Stimulated activated CD4-positive, alpha-beta T cell treated with anti-CD3 and anti-CD28 coated beads, Interleukin-4, amount 100 ng/mL, for 1 hour (primary cell): ENCODE measurements at regions not wholly inside any gene's neighbourhood (a gene's known extent, or its start where the extent isn't known, plus 50 kb on each side); places are given as distances from the start of the nearest gene placed in this dataset.

ENCODE experiments used
- DNase-seq: peaks from one replicate; pipeline ENCODE4 v3.0.0-alpha.2; 2020

DNA sequence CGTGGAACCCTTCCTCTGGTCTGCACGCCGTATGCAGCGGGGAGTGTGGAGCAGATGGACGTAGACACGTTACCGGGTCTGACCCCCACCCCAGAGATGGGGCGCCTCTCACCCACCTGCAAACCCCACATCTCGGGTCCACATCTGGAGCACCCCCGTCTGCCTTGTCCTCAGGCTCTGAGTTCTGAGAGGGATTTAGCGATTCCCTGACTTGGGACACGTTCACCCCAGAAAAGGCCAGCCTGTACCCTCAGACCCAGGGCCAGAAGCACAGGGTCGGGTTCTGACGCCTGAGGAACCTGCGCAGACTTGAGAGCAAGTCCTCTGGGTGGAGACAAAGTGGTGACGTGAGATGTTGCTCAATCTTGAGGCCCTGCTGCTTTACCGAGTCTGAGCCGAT is 1138.5 kb downstream of the BRD1 start:
- DNase-seq, result no peak

DNA sequence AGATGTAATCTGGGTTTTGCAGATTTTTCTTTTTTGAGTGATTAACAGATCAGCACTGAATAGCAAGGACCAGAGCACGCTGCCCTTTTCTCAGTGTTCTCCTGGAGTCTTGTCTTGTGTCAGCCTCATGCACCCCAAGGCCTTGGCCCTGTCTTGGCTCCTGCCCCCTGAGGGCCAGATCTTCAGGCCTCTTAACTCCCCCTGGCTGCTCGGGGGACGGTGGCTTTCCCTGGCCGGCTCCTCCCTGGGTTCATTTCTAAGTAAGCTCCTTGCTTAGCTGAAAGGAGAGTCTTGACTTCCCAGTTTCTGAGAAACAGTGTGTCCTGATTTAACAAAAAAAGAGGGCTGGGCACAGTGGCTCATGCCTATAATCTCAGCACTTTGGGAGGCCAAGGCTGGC is 1139.3 kb downstream of the BRD1 start:
- DNase-seq, result no peak

DNA sequence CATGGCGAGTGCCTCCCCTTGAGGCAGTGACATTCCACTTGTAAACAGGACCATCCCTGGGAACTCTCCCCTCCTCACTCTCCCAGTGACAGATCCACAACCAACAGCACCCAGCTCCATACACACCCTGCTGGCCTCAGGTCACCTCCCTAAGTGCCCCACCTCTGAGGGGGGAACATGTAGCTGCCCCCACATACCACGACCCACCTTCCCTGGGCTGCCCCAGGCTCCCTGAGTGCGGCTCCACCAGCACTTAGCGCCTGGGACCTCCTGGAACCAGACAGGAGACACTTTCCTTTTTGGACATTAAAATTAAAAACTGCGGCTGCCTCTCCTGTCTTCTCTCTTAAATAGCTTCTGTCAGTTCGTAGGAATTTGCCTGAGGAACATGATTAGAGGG is 1140.1 kb downstream of the BRD1 start:
- DNase-seq, result no peak

DNA sequence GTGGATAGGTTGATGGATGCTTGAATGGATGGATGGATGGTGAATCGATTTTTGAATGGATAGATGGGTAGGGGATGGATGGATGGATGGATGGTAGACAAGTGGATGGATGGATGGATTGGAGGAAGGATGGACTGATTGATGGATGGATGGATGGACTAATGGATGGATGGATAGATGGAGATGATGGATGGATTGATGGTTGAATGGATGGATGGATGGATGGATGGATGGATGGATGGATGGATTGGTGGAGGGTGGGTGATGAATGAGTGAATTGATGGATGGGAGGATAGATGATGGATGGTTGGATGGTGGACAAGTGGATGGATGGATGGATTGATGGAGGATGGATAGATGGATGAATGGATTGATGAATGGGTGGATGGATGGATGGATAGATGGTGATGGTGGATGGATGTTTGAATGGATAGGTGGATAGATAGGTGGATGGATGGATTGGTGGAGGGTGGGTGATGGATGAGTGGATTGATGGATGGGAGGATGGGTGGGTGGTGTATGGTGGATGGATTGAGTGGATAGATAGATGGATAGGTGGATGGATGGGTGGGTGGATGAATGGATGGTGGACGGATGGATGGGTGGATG is 1140.9 kb downstream of the BRD1 start:
- DNase-seq, result no peak

DNA sequence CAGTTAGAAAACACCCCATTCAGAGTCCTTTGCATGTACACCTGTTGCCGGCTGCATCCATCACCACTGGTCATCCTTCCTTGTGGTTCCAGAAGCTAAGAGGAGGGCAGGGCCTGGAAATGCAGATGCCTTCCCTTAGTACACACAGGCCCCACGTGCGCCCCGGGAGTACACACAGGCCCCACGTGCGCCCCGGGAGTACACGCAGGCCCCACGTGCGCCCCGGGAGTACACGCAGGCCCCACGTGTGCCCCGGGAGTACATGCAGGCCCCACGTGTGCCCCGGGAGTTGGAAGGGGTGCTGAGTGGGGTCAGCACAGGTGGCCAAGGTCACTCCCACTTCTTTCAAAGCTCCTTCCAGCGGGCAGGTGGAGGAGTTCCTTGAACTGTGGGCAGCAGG is 1141.9 kb downstream of the BRD1 start:
- no peak for DNase-seq

DNA sequence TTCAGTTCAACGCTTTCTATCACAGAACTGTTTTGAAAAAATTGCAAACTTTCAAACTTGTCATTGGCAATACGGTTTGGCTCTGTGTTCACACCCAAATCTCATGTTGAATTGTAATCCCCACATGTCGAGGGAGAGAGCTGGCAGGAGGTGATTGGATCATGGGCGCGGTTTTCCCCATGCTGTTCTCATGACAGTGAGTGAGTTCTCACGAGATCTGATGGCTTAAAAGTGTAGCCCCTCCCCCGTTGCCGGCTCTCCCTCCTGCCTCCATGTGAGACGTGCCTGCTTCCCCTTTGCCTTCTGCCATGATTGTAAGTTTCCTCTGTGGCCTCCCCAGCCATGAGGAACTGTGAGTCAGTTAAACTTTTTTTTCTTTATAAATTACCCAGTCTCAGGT is 1144.0 kb downstream of the BRD1 start:
- no peak for DNase-seq

DNA sequence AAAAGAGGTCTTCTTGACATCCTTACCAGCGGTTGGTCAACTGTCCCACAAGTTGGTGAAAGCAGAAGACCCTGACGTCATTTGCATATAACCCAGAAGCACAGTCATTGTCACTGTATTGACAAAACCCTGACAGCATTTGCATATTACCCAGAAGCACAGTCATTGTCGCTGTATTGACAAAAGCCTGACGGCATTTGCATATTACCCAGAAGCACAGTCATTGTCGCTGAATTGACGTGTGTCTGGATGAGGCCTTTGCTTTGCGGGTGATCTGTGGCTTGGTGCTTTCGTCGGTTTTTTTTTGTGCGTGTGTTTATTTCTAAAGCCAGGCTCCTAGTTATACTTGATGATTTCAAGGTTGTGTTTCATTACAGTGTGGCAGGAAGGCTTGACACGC is 1145.2 kb downstream of the BRD1 start:
- DNase-seq, result no peak

DNA sequence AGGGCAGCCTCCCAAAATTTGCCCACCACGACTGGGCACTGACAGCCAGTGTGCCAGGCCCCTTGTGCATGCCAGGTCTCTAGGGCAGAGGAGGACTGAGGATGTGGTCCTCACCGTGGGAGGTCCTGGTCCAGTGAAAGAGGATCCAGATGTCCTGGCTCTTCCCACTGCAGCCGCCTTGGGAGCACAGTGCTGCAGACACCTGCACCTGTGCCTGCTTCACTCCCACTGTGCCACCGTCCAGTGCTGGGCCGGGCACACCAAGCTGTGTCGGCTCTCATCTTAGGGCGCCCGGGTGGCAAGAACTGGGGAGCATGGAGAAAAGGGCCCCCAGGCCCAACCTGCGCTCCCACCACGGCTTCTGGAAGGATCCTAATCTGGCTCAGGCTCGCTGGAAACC is 1147.1 kb downstream of the BRD1 start:
- DNase-seq, result no peak

DNA sequence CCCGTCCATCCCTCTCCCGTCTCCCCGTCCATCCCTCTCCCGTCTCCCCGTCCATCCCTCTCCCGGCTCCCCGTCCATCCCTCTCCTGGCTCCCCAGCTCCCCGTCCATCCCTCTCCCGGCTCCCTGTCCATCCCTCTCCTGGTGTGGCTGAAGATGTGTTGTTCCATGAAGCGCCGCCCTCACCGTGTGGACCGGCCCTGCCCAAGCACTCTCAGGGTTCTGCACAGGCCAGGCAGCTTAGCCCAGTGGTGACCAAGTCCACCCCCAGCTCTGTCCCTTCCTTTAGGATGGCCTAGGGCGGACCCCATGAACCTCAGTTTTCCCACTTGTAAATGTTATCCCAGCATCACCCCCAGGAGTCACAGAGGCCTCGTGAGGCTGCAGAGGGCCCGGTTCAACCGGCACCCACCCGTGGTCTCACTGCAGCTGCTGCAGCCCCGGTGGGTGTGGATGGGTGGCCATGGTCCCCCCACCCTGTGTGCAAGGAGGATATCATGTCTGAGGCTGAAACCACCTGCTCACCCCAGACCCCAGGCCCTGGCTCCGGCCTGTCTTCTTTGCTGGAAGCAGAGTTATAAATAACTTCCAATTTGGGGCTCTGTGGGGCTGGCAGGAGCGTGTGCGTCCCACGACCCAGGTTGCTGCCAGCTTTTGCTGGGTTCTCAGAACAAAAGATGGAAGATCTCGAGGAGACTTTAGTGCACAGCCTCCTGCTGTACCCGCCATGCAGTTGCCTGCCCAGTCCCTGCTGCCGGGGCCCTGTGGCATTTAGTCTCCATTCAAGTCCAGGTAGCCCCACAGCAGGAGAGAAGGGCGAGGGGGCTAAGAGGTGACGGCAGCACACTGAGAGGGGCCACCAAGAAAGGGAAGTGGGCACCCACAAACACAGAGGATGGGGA is 1147.8 kb downstream of the BRD1 start:
- DNase-seq, result no peak

DNA sequence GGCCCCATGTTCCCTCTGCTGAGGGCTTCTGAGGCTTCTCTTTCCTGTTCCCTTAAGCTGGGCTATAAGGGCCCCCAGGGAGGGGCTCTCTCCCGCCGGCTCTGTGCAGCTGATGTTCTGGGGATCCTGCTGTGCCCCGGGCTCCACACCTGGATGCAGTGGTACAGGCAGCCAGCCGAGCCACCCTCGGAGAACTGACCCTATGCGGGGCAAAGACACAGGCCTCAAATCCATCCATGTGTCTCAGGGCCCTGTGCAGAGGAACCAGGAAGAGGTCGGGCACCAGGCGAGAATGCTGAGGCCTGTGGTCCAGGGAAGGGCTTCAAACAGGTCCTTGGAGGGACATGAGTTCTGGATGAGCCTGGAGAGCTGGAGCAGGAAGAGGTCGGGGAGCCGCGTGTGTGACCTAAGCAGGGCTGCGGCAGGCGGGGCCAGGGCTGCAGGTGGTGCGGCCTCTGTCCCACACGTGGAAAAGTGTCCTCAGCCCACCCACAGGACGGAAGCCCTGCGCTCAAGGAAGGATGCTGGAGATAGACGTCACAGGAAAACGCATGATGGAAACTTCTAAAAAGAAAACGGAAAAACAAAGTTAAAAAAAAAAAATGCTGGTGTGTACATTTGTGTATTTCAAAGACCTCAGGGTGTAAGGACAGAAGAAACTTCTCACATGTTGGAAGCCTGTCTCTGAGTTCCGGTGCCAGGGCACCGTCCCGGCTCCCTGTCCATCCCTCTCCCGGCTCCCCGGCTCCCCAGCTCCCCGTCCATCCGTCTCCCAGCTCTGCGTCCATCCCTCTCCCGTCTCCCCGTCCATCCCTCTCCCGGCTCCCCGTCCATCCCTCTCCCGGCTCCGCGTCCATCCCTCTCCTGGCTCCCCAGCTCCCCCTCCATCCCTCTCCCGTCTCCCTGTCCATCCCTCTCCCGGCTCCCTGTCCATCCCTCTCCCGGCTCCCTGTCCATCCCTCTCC is 1149.2 kb downstream of the BRD1 start:
- no peak for DNase-seq

DNA sequence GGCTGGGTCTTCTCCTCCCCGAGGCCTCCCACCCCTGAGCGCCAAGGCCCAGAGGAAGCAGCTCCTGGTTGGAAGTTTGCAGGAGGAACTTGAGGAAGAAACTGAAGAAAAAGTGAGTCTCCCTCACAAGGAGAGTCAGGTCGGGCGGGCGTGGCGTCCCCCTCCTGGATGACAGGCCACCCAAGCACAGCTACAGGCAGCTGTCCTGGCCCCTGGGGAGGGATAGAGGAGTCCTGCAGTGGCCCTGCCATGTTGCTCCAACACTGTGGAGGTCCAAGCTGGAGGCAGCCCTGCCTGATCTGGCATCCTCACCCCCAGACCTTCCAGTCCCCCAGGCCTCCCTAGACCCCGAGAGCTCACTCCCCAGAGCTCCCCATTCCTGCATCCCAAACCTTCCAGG is 1150.1 kb downstream of the BRD1 start:
- no peak for DNase-seq

DNA sequence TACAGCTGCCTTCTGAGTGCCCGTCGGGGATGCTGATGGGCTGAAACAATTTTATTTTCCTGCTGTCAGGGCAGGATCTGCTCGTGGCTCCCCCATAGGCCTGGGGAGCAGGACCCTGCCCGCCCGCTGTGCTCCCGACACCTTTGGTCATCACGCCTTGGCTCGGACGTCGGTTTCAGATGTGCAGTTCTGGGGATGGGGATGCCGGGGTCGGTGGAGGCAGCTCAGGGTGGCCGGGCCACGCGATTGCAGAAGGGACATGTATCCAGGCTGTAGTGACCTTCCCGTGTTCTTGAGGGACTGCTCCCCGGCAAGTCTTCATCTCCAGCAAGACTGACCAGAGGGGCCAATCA is 1150.5 kb downstream of the BRD1 start:
- DNase-seq, result no peak

DNA sequence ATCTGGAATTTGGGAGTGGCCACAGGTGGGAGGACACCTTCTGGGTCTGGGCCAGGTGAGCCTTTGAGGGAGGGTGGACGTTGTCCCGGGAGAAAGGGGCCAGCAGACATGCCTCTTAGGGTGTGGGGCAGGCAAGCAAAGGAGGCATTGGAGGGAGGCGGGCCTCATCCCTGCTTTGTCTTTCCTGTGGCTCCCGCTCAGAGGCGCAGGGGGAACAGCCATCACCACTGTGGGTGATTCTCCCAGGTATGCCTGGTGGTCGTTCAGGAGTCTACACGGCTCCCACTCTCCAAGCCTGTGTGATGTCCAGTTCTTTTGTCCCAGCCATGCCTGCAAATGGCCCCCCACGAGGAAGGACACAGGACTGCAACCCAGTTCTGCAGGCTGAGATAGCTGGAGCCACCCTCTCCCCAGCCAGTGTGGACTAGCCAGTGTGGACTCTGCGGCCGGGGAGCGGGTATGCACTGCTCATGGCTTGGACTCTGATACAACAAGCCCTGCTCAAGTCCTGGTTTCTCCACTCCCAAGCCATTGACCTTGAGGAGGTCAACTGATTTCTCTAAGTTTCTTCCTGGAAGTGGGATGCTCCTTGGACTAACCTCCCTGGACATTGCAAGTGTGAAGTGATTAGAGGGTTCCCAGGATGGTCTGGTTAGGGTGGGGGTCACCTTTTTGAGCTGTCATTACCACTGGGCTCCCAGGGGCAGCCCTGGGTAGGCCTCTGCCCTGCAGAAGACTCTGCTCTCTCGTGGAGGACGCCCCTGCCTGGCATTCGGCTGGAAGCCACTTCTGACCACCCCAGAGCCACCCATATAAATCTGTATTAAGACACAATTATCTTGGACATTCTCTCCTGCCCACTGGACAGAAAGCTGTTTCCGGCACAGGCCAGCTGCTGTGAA is 1151.2 kb downstream of the BRD1 start:
- DNase-seq, result no peak

DNA sequence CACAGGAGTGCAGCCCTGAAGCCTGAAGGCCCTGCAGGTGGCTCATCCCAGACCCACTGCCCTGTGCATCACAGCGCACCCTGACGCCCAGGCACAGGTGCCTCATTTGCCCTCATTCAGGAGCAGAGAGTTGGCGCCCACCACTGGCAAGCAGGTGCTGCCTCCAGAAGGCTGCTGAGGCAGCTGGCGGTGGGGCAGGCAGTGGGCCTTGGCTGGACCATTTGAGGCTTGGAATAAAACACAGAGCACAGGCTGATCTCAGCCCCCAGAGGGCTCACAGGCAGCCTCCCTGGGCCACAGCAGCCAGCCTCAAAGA is 1151.9 kb downstream of the BRD1 start:
- DNase-seq, result no peak

DNA sequence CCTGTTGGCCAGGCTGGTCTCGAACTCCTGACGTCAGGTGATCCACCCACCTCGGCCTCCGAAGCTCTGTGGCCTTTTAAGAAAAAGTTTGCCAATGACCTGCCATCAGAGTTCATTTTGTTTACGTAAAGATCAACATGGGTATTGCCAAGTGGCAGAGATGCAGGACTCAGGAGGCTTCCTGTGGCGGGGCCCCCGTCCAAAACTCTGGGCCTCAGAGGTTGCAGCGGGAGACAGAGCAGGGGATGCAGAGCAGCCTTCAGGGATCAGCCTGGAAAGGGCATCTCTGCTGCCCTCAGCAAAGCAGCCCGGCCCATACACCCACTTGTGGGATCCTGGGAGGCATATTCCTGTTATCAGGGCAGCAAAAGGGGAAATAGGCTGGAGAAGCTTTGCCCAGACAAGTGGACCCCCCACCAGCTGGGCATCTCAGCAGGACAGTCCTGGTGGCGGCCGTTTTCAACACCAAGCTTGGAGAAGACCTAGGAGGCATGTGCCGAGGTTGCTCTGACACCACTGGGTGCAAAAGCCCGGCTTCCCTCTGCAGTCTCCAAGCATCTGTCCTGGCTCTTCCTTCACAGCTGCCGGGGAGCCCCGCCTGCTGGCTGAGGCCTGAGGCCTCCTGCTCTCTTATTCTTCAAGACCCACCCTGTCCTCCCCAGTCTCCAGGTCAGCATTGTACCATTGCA is 1152.4 kb downstream of the BRD1 start:
- DNase-seq, result no peak

DNA sequence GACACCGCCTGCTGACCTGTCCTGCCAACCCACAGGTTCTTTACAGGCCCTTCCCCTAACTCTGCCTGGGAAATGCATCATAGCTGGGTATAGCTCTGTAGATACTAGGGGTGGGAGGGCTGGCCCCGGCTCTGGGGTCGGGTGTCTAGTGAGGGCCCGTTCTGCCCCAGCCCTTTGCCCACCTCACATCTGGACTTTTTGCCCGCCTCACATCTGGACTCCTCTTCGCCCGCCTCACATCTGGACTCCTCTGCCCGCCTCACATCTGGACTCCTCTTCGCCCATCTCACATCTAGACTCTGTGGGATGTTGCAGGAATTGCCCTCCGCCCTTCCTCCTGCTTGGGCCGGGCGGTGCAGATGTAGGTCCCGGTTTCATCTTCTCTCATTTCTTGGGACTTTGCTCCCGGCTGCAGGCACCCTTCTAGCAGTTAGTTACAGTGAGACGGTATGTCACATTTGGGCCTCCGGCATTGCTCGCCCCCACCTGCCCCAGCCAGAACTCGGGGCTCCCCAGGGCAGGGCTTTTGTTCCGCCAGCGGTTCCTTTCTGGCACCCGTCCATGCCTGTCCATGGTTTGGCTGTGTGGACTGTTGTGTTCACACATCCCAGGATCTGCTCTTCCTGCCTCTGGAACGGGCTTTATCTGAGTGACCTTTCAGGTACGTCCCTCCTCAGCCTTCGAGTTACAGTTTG is 1153.7 kb downstream of the BRD1 start:
- no peak for DNase-seq

DNA sequence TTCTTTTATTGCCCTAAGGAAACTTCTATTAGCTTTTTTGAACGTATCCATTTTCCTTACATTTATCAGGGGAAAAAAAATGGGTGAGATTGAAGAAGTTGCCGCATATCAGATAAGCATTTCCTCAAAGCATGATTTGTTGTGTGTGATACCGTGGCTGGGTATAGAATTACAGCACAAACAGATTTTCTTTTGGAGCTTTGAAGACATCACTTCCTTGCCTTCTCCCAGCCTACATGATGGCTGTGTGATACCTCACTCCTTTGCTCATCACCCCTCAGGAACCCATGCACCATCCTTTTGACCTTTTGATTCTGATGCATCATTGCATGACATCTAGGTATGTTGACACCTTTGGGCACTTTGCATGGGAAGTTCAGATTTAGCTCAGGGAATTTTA is 1155.3 kb downstream of the BRD1 start:
- DNase-seq, result no peak

DNA sequence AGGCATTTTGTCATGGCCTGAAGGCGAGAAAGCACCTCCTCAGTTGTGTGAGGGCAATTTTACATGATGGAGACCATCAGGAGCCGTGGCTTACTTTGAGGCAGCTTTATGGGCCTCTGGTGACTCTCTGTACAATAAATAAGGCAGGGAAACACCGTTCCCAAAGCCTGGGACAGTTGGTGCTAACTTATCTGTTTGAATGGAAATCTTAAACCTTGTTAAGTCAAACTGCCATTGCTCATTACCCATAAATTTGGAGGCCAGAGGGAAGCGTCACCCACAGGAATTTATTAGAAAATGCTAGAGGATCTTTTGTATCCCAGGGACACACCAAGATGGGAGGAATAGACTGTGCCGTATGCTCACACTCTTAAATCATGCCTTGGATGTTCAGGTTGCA is 1156.9 kb downstream of the BRD1 start:
- no peak for DNase-seq

DNA sequence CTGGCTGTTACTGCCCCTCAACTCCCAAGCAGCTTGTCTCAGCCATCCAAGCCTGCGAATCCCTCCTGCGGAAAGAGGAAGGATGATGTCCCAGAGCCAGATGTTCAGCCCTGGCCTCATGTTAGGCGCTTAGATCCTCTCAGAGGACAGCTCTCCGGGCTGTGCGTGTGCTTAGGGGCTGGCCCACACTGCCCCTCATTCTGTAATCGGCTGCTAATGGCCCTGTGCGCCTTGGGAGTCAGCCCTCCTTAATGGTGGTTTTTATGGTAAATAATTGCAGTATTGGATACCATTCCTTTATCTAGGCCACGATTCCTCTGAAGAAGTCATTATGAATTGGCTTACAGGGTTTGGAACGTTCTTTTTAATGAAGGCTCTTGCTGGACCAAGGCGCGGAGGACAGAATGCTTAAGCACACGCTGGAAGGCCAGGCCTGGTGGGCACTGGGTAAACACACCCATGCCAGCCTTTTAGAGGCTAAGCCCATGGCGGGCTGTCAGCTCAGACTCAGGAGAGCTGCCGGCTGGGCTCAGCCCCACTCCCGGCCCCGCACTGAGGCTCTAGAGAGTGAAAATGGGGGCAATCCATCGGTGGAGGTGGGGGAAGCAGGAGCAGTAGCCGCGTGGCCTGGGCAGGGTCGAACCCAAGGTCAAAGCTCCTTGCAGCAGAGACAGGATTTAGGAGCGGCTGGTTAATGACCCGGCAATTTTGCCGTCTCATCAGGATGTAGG is 1157.5 kb downstream of the BRD1 start:
- no peak for DNase-seq

DNA sequence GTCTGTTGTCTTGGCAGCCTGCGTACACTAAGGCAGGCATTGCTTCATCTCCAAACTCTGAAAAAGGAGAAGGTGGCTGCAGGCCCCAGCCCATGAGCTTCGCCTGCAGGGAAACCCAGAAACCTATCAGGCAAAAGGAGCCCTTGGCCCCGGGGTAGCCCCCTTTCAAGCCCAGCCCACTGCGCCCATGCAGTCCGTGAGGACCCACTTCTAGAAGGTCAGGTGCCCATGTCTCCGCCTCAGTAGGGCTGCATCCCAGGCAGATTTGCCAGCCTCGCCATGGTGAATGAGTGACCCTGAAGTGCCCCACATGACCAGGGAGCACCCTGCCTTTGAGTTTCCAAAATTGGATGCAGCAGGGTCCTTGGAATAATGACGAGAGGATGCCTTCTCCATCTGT is 1158.4 kb downstream of the BRD1 start:
- DNase-seq, result no peak

DNA sequence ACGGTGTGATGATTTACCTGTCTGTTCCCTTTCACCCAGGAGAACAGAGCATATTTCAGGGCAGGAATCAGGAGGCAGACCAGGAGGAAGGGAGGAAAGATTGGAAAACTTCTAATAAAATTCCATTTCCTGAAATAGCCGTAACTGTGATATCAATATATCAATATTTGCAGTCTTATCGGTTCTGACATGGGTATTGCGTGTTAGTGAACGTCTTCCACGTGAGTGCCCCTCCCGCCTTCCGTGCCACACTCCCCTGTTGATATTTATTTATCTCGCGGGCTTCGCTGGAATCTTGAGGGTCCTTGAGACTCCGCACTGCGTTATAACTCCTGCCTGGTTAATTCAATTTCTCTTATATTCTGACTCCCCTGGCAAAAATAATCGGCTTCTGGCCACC is 1160.4 kb downstream of the BRD1 start:
- no peak for DNase-seq
